Loucy (cell line): ENCODE measurements at regions not wholly inside any gene's neighbourhood (a gene's known extent, or its start where the extent isn't known, plus 50 kb on each side); places are given as distances from the start of the nearest gene placed in this dataset.
A peak's percentile ranks its signal among the peaks of the same experiment; 100 is the strongest.

Source experiments
- H2AFZ ChIP-seq: fragments of 200-600 bp; sonication (generic); 2 replicates; pipeline ENCODE4 v1.6.0; 2016; ENCODE audit warnings: antibody characterized with exemption, mild to moderate bottlenecking, low read length, moderate library complexity
- H3F3A ChIP-seq: fragments of 200-600 bp; 2 replicates; pipeline ENCODE4 v1.6.0; 2016; ENCODE audit warnings: antibody characterized with exemption, low read depth, mild to moderate bottlenecking
- H3K27me3 ChIP-seq: fragments of 200-600 bp; sonication (generic); 2 replicates; pipeline ENCODE4 v1.6.1; 2014; ENCODE audit warnings: low read length, mild to moderate bottlenecking; ENCODE audit not compliant: insufficient read depth, poor library complexity, severe bottlenecking
- H3K36me3 ChIP-seq: fragments of 200-600 bp; sonication (generic); 2 replicates; pipeline ENCODE4 v1.6.1; 2016; ENCODE audit warnings: low read length; ENCODE audit not compliant: insufficient read depth
- H3K4me1 ChIP-seq: fragments of 200-600 bp; sonication (generic); 2 replicates; pipeline ENCODE4 v1.5.1; 2014; ENCODE audit warnings: low read length, mild to moderate bottlenecking; ENCODE audit not compliant: insufficient read depth, poor library complexity, severe bottlenecking
- H3K4me2 ChIP-seq: fragments of 200-600 bp; sonication (generic); 2 replicates; pipeline ENCODE4 v1.6.0; 2014; ENCODE audit warnings: antibody characterized with exemption, low read length, low read depth, mild to moderate bottlenecking; ENCODE audit not compliant: poor library complexity, severe bottlenecking
- H3K4me3 ChIP-seq: fragments of 200-600 bp; sonication (generic); 2 replicates; pipeline ENCODE4 v1.5.1; 2014; ENCODE audit warnings: low read length, mild to moderate bottlenecking, mixed read lengths; ENCODE audit not compliant: poor library complexity, severe bottlenecking
- H3K79me2 ChIP-seq: fragments of 200-600 bp; sonication (generic); 2 replicates; pipeline ENCODE4 v1.6.1; 2014; ENCODE audit warnings: low read length; ENCODE audit not compliant: insufficient read depth
- H3K9ac ChIP-seq: fragments of 200-600 bp; sonication (generic); 2 replicates; pipeline ENCODE4 v1.6.0; 2014; ENCODE audit warnings: mild to moderate bottlenecking, low read depth, low read length, moderate library complexity; ENCODE audit not compliant: poor library complexity, severe bottlenecking
- H3K9me2 ChIP-seq: fragments of 200-600 bp; sonication (generic); replicated peaks from 2 replicates; pipeline ENCODE4 v1.6.1; 2016; ENCODE audit warnings: low read depth, low read length, mixed read lengths
- H3K9me3 ChIP-seq: fragments of 200-600 bp; sonication (generic); 2 replicates; pipeline ENCODE4 v1.6.1; 2014; ENCODE audit warnings: mild to moderate bottlenecking, antibody characterized with exemption, low read length, low read depth; ENCODE audit not compliant: insufficient read depth
- H4K20me1 ChIP-seq: fragments of 200-600 bp; sonication (generic); 2 replicates; pipeline ENCODE4 v1.6.0; 2014; ENCODE audit warnings: antibody characterized with exemption, low read length, mild to moderate bottlenecking; ENCODE audit not compliant: insufficient read depth, poor library complexity, severe bottlenecking
- EZH2phosphoT487 ChIP-seq: fragments of 200-600 bp; IDR thresholded peaks from 2 replicates; pipeline ENCODE4 v1.6.1; 2018; ENCODE audit warnings: antibody characterized with exemption, mild to moderate bottlenecking, moderate library complexity, borderline replicate concordance
- TF ChIP-seq, protein P1 (sequence below): fragments of 200-600 bp; sonication (generic); conservative IDR thresholded peaks from 2 replicates; pipeline ENCODE4 v1.5.1; 2014; ENCODE audit warnings: mild to moderate bottlenecking, antibody characterized with exemption, low read length

DNA sequence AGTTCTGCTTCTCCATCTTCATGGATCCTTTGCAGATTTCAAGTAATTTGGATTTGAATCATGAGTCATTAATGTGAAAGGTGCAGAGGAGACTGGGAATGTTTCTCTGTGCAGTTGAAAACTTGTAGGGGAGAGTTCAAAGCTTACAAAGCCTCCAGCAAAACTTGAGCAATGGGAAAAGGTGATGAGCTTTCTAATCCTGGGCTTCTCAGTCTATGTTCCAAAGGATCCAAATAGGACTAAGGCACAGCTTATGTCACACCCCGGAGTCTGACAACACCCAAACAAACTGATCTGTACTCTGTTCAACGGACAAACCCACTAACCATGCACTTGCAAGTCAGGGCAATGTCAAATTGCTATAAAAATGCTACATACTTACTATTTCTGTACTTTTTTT is 134.8 kb downstream of the DUSP6 start:
- H2AFZ ChIP-seq: no peak overlapping the region
- H3K9me3 ChIP-seq: no peaks in the 10 kb centered on the region
- H3K9me2 ChIP-seq: no peaks in the 10 kb centered on the region
- H3K4me2 ChIP-seq: no peak overlapping the region
- no peaks in the 10 kb centered on the region for H3K27me3 ChIP-seq
- H3K4me3 ChIP-seq: no peak overlapping the region
- H4K20me1 ChIP-seq: no peaks in the 10 kb centered on the region
- no peak for TF ChIP-seq EZH2phosphoT487
- TF ChIP-seq, protein P1, sequence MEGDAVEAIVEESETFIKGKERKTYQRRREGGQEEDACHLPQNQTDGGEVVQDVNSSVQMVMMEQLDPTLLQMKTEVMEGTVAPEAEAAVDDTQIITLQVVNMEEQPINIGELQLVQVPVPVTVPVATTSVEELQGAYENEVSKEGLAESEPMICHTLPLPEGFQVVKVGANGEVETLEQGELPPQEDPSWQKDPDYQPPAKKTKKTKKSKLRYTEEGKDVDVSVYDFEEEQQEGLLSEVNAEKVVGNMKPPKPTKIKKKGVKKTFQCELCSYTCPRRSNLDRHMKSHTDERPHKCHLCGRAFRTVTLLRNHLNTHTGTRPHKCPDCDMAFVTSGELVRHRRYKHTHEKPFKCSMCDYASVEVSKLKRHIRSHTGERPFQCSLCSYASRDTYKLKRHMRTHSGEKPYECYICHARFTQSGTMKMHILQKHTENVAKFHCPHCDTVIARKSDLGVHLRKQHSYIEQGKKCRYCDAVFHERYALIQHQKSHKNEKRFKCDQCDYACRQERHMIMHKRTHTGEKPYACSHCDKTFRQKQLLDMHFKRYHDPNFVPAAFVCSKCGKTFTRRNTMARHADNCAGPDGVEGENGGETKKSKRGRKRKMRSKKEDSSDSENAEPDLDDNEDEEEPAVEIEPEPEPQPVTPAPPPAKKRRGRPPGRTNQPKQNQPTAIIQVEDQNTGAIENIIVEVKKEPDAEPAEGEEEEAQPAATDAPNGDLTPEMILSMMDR: no peak
- no peaks in the 10 kb centered on the region for H3K79me2 ChIP-seq
- peak overlapping the region; percentile 7 for H3K9ac ChIP-seq
- H3K4me1 ChIP-seq: peaks cover 10% of the 10 kb centered on the region
- H3K36me3 ChIP-seq: no peaks in the 10 kb centered on the region
- H3F3A ChIP-seq: no peaks in the 10 kb centered on the region

DNA sequence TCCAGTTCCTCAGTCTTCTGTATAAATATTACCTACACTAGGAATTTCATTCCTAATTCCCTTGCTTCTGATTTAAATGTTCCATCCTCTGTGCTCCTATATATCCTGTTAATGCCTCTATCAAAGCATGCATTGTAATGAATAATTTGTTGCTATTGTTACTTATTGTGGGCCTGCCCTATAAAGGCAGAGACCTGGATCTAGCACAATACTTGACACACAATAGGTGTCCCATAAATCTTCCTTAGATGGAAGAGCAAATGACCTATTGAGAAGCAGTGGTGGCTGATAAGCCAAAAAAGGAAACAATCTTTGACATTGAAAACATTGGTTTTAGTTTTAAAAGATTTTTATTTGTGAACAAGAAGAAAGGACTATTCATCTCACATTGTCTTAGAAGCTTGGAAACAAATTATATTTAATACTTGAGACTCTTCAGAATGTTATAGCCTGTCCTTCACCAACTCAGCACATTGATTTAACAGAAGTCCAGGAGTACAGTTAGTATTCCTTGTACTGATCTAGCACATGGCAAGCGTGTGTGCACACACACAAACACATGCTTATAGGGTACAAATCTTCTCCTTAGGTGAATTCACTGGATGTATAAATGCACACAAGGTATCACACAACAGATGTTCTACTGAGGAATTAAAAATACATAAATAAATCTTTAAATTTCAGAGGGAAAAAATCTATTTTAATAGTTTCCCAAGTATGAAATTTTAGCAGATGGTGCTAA is 135.9 kb downstream of the DUSP6 start:
- Histone ChIP-seq H3K9ac (no peak overlapping the region), H4K20me1 (no peaks in the 10 kb centered on the region), H3K79me2 (no peaks in the 10 kb centered on the region), H3K9me2 (no peaks in the 10 kb centered on the region), H3K4me3 (no peak overlapping the region), H3F3A (no peaks in the 10 kb centered on the region), H3K9me3 (no peaks in the 10 kb centered on the region), H3K4me1 (peaks cover 10% of the 10 kb centered on the region), H3K36me3 (no peaks in the 10 kb centered on the region), H3K27me3 (no peaks in the 10 kb centered on the region), H3K4me2 (no peak overlapping the region), H2AFZ (no peak overlapping the region)
- no peak for TF ChIP-seq EZH2phosphoT487
- TF ChIP-seq, protein P1: no peak

DNA sequence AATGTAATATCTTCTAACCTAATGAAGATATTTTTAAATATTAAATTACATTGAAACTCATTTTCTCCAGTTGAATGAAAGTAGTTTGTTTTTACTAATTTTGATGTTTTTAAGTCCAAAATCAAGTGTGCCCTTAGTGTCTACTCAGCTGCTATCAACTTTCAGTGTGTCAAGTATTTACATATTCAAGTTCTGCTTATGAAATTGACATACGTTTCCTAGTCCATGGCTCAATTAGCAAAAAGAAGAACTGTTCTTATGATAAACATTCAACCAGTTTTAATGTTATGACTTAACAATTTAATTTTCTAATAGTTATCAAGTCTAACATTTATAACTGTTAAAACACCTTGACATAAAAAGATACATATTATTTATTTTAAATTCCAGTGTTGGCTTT is 137.1 kb downstream of the DUSP6 start:
- no peak for TF ChIP-seq EZH2phosphoT487
- TF ChIP-seq, protein P1: no peak
- Histone ChIP-seq H3K79me2 (no peaks in the 10 kb centered on the region), H4K20me1 (no peaks in the 10 kb centered on the region), H3K4me1 (peaks cover 10% of the 10 kb centered on the region), H3K9me3 (no peaks in the 10 kb centered on the region), H2AFZ (no peak overlapping the region), H3K36me3 (no peaks in the 10 kb centered on the region), H3K9ac (no peak overlapping the region), H3K9me2 (no peaks in the 10 kb centered on the region), H3F3A (no peaks in the 10 kb centered on the region), H3K4me3 (no peak overlapping the region), H3K4me2 (no peak overlapping the region), H3K27me3 (no peaks in the 10 kb centered on the region)
